Suprapubic skin (tissue), 4 donors: ENCODE measurements at regions not wholly inside any gene's neighbourhood (a gene's known extent, or its start where the extent isn't known, plus 50 kb on each side); places are given as distances from the start of the nearest gene placed in this dataset.

ENCODE experiments used
- CTCF ChIP-seq, 2 donors: fragments of 200-600 bp in 1 of 2; fragments of 450-650 bp in 1 of 2; sonication (generic) in 1 of 2; IDR thresholded peaks; one replicate each; pipeline ENCODE4 v1.5.1; 2016 to 2019; ENCODE audit warnings: antibody characterized with exemption in 2 of 2, mild to moderate bottlenecking in 1 of 2, moderate library complexity in 1 of 2
- POLR2A ChIP-seq, 2 donors: fragments of 450-650 bp; IDR thresholded peaks; one replicate each; pipeline ENCODE4 v1.6.1; 2017; ENCODE audit warnings: antibody characterized with exemption in 2 of 2, mild to moderate bottlenecking in 2 of 2, moderate library complexity in 2 of 2
- POLR2AphosphoS5 ChIP-seq, 3 donors: sonication (generic); formaldehyde crosslinking; IDR thresholded peaks; one replicate each; pipeline ENCODE4 v1.6.1; 2017; ENCODE audit warnings: antibody characterized with exemption in 3 of 3

- no peak for TF ChIP-seq POLR2A (IDR thresholded peaks at IDR 0.05)
- no peak for TF ChIP-seq CTCF (IDR thresholded peaks at IDR 0.05)
- TF ChIP-seq POLR2AphosphoS5 (IDR thresholded peaks at IDR 0.05): no peak
These were observed 68.1 kb downstream of the HFE start for GRCh38 chr6:26155061-26155930.
